ENCODE measurements at regions not wholly inside any gene's neighbourhood (a gene's known extent, or its start where the extent isn't known, plus 50 kb on each side); places are given as distances from the start of the nearest gene placed in this dataset.

GRCh38 chr3:178058629-178059028 lies 477.6 kb upstream of the KCNMB2 start:
- no peak for DNase-seq (ENCODE audit: low spot score)
- intact Hi-C loops (cut with micrococcal nuclease; ENCODE audit: unreplicated experiment), result no loop called here
- Histone ChIP-seq H3K27me3 (replicated peaks; ENCODE audit: insufficient read depth, low read depth, low read length, poor library complexity) (no peaks in the 10 kb centered on the region), H3K36me3 (ENCODE audit: insufficient read depth, low read length, poor library complexity, severe bottlenecking) (no peaks in the 10 kb centered on the region), H3K4me1 (ENCODE audit: insufficient read depth, low read length, poor library complexity, severe bottlenecking) (peaks cover 23% of the 10 kb centered on the region), H3K9me3 (ENCODE audit: low read depth, low read length, poor library complexity, severe bottlenecking) (no peaks in the 10 kb centered on the region), H3K4me3 (ENCODE audit: low read depth, low read length, poor library complexity, severe bottlenecking) (no peak overlapping the region), H3K27ac (ENCODE audit: low read depth, low read length, poor library complexity, severe bottlenecking) (no peak overlapping the region)
- CTCF ChIA-PET, result no interaction called here
- no TSS peak for BruUV-seq (replicated peaks)
- no peak for TF ChIP-seq EZH2 (IDR thresholded peaks at IDR 0.05; ENCODE audit: borderline replicate concordance, low read depth, low read length, poor library complexity, severe bottlenecking)
- no peak for TF ChIP-seq CTCF (conservative IDR thresholded peaks at IDR 0.05; ENCODE audit: low read depth, low read length)
- POLR2A ChIA-PET (ENCODE audit: low non-redundant PET), result interaction anchor here (0.6 kb wide), 1 partner anchor 113 kb away, joined by 3 read pairs; no protein-coding TSS in a partner anchor

- BruUV-seq (replicated peaks), result no TSS peak
- POLR2A ChIA-PET (ENCODE audit: low non-redundant PET), result no interaction called here
- H3K27ac ChIP-seq (ENCODE audit: low read depth, low read length, poor library complexity, severe bottlenecking), result no peak overlapping the region
Observed at GRCh38 chr3:178059119-178059518, 477.1 kb upstream of the KCNMB2 start.

GRCh38 chr3:178059836-178060235 lies 476.4 kb upstream of the KCNMB2 start:
- no peak for DNase-seq (ENCODE audit: low spot score)
- ChIA-PET CTCF (no interaction called here), POLR2A (ENCODE audit: low non-redundant PET) (no interaction called here)
- H3K4me1 ChIP-seq (ENCODE audit: insufficient read depth, low read length, poor library complexity, severe bottlenecking), result peaks cover 20% of the 10 kb centered on the region
- no peak overlapping the region for H3K27ac ChIP-seq (ENCODE audit: low read depth, low read length, poor library complexity, severe bottlenecking)
- H3K9me3 ChIP-seq (ENCODE audit: low read depth, low read length, poor library complexity, severe bottlenecking), result no peaks in the 10 kb centered on the region
- no peaks in the 10 kb centered on the region for H3K36me3 ChIP-seq (ENCODE audit: insufficient read depth, low read length, poor library complexity, severe bottlenecking)
- H3K27me3 ChIP-seq (replicated peaks; ENCODE audit: insufficient read depth, low read depth, low read length, poor library complexity), result no peaks in the 10 kb centered on the region
- no peak overlapping the region for H3K4me3 ChIP-seq (ENCODE audit: low read depth, low read length, poor library complexity, severe bottlenecking)
- BruUV-seq (replicated peaks), result no TSS peak
- TF ChIP-seq EZH2 (IDR thresholded peaks at IDR 0.05; ENCODE audit: borderline replicate concordance, low read depth, low read length, poor library complexity, severe bottlenecking) (no peak), CTCF (conservative IDR thresholded peaks at IDR 0.05; ENCODE audit: low read depth, low read length) (no peak)
- intact Hi-C loops (cut with micrococcal nuclease; ENCODE audit: unreplicated experiment), result no loop called here

More at GRCh38 chr3:178059119-178059518, 477.1 kb upstream of the KCNMB2 start:
- CTCF ChIA-PET, result no interaction called here
- peak; percentile 42 for DNase-seq (ENCODE audit: low spot score)
- Histone ChIP-seq H3K4me3 (ENCODE audit: low read depth, low read length, poor library complexity, severe bottlenecking) (no peak overlapping the region), H3K27me3 (replicated peaks; ENCODE audit: insufficient read depth, low read depth, low read length, poor library complexity) (no peaks in the 10 kb centered on the region), H3K9me3 (ENCODE audit: low read depth, low read length, poor library complexity, severe bottlenecking) (no peaks in the 10 kb centered on the region), H3K36me3 (ENCODE audit: insufficient read depth, low read length, poor library complexity, severe bottlenecking) (no peaks in the 10 kb centered on the region), H3K4me1 (ENCODE audit: insufficient read depth, low read length, poor library complexity, severe bottlenecking) (peaks cover 26% of the 10 kb centered on the region)
- no peak for TF ChIP-seq EZH2 (IDR thresholded peaks at IDR 0.05; ENCODE audit: borderline replicate concordance, low read depth, low read length, poor library complexity, severe bottlenecking)
- TF ChIP-seq CTCF (conservative IDR thresholded peaks at IDR 0.05; ENCODE audit: low read depth, low read length), result no peak
- intact Hi-C loops (cut with micrococcal nuclease; ENCODE audit: unreplicated experiment), result no loop called here

All from A673 (cell line).